Thyroid gland (tissue), 4 donors: ENCODE measurements at regions not wholly inside any gene's neighbourhood (a gene's known extent, or its start where the extent isn't known, plus 50 kb on each side); places are given as distances from the start of the nearest gene placed in this dataset.

Source experiments
- CTCF ChIP-seq, 6 experiments: fragments of 200-600 bp in 3 of 6; fragments of 450-650 bp in 3 of 6; sonication (generic) in 3 of 6; IDR thresholded peaks; one replicate each; pipeline ENCODE4 v1.5.1; 2016 to 2019; ENCODE audit warnings: antibody characterized with exemption in 6 of 6, mild to moderate bottlenecking in 2 of 6, inconsistent platforms in 1 of 6, moderate library complexity in 1 of 6
- POLR2A ChIP-seq, 2 donors: fragments of 450-650 bp; IDR thresholded peaks; one replicate each; pipeline ENCODE4 v1.6.1; 2017; ENCODE audit warnings: antibody characterized with exemption in 2 of 2, mild to moderate bottlenecking in 2 of 2, moderate library complexity in 1 of 2

GRCh38 chr3:145133281-145133680 is 1027.7 kb downstream of the PLOD2 start:
- no peak for TF ChIP-seq CTCF (IDR thresholded peaks at IDR 0.05)
- TF ChIP-seq POLR2A (IDR thresholded peaks at IDR 0.05), result no peak
